Vagina (tissue), 2 donors: ENCODE measurements at regions not wholly inside any gene's neighbourhood (a gene's known extent, or its start where the extent isn't known, plus 50 kb on each side); places are given as distances from the start of the nearest gene placed in this dataset.
A peak's percentile ranks its signal among the peaks of the same experiment; 100 is the strongest.
"Not testable (repeated sequence)": the region's sequence is repeated elsewhere in the genome, so short reads cannot be mapped to it uniquely, and the experiment has no call there.

Experiments used
- DNase-seq, 2 donors: peaks; one replicate each; pipeline ENCODE4 v3.0.0-alpha.2; 2017; ENCODE audit errors: extremely low spot score in 2 of 2
- H3K27ac ChIP-seq: fragments of 200-600 bp; sonication (generic); one replicate; pipeline ENCODE4 v1.5.1; 2019
- H3K27me3 ChIP-seq: fragments of 200-600 bp; sonication (generic); one replicate; pipeline ENCODE4 v1.5.1; 2019
- H3K36me3 ChIP-seq, 2 donors: fragments of 200-600 bp; sonication (generic); one replicate each; pipeline ENCODE4 v1.5.1; 2017 to 2019
- H3K4me1 ChIP-seq: fragments of 200-600 bp; sonication (generic); one replicate; pipeline ENCODE4 v1.5.1; 2019
- H3K4me3 ChIP-seq, 2 donors: fragments of 200-600 bp; sonication (generic); 1 replicate in 1 of 2; 2 replicates in 1 of 2; pipeline ENCODE4 v1.5.1; 2016 to 2019
- H3K9me3 ChIP-seq: fragments of 200-600 bp; sonication (generic); one replicate; pipeline ENCODE4 v1.5.1; 2019
- CTCF ChIP-seq, 3 experiments: fragments of 450-650 bp in 2 of 3; fragments of 200-600 bp in 1 of 3; sonication (generic) in 1 of 3; IDR thresholded peaks; one replicate each; pipeline ENCODE4 v1.5.1; 2017 to 2019; ENCODE audit warnings: antibody characterized with exemption in 3 of 3, mild to moderate bottlenecking in 2 of 3, moderate library complexity in 2 of 3
- POLR2A ChIP-seq, 2 donors: fragments of 450-650 bp; IDR thresholded peaks; one replicate each; pipeline ENCODE4 v1.6.1; 2017; ENCODE audit warnings: antibody characterized with exemption in 2 of 2, mild to moderate bottlenecking in 2 of 2, moderate library complexity in 2 of 2
- POLR2AphosphoS5 ChIP-seq, 2 donors: sonication (generic); formaldehyde crosslinking; IDR thresholded peaks; one replicate each; pipeline ENCODE4 v1.9.0; 2017; ENCODE audit warnings: antibody characterized with exemption in 2 of 2, mild to moderate bottlenecking in 2 of 2, low read depth in 1 of 2; ENCODE audit not compliant: insufficient read depth in 1 of 2
- intact Hi-C: fragments of 100-400 bp; cut with DNase I; formaldehyde crosslinking; loops from one replicate; pipeline ENCODE4 v1.15.1; 2023

- H3K36me3 ChIP-seq, result no peaks in the 10 kb centered on the region
- intact Hi-C loops, result no loop called here
- no peaks in the 10 kb centered on the region for H3K27me3 ChIP-seq
- no peak for TF ChIP-seq POLR2A (IDR thresholded peaks at IDR 0.05)
- no peak for TF ChIP-seq POLR2AphosphoS5 (IDR thresholded peaks at IDR 0.05; ENCODE audit: insufficient read depth in 1 of 2, low read depth in 1 of 2)
- no peak for TF ChIP-seq CTCF (IDR thresholded peaks at IDR 0.05)
- no peak overlapping the region for H3K27ac ChIP-seq
- no peaks in the 10 kb centered on the region for H3K4me1 ChIP-seq
- no peak for DNase-seq
- H3K4me3 ChIP-seq, result no peak overlapping the region
- no peaks in the 10 kb centered on the region for H3K9me3 ChIP-seq
Measured at GRCh38 chrX:47302396-47302795, 68.0 kb upstream of the ZNF157 start.

- H3K36me3 ChIP-seq, H3K27ac ChIP-seq, H3K9me3 ChIP-seq, H3K4me1 ChIP-seq, DNase-seq, H3K4me3 ChIP-seq, H3K27me3 ChIP-seq, intact Hi-C loops: not testable (repeated sequence)
Measured at GRCh38 chrX:47306471-47307023, 63.8 kb upstream of the ZNF157 start.

- no peaks in the 10 kb centered on the region for H3K27me3 ChIP-seq
- DNase-seq, result no peak
Measured at GRCh38 chrX:47311932-47312774, 58.2 kb upstream of the ZNF157 start.

GRCh38 chrX:47313056-47313455 lies 57.3 kb upstream of the ZNF157 start:
- no peaks in the 10 kb centered on the region for H3K27me3 ChIP-seq
- TF ChIP-seq CTCF (IDR thresholded peaks at IDR 0.05) (no peak), POLR2AphosphoS5 (IDR thresholded peaks at IDR 0.05; ENCODE audit: insufficient read depth in 1 of 2, low read depth in 1 of 2) (no peak), POLR2A (IDR thresholded peaks at IDR 0.05) (no peak)

More at GRCh38 chrX:47311932-47312774, 58.2 kb upstream of the ZNF157 start:
- intact Hi-C loops, result no loop called here
- no peaks in the 10 kb centered on the region for H3K36me3 ChIP-seq
- H3K4me3 ChIP-seq, result no peak overlapping the region
- H3K9me3 ChIP-seq, result no peaks in the 10 kb centered on the region
- no peak overlapping the region for H3K27ac ChIP-seq
- TF ChIP-seq CTCF (IDR thresholded peaks at IDR 0.05) (peak in 1 of 3 experiments; percentile 14), POLR2AphosphoS5 (IDR thresholded peaks at IDR 0.05; ENCODE audit: insufficient read depth in 1 of 2, low read depth in 1 of 2) (no peak)
- H3K4me1 ChIP-seq, result no peaks in the 10 kb centered on the region

GRCh38 chrX:47316276-47317025 lies 53.9 kb upstream of the ZNF157 start:
- TF ChIP-seq POLR2A (IDR thresholded peaks at IDR 0.05), result no peak
- TF ChIP-seq POLR2AphosphoS5 (IDR thresholded peaks at IDR 0.05; ENCODE audit: insufficient read depth in 1 of 2, low read depth in 1 of 2), result no peak
- no peak for TF ChIP-seq CTCF (IDR thresholded peaks at IDR 0.05)
- Histone ChIP-seq H3K4me3 (no peak overlapping the region), H3K4me1 (no peaks in the 10 kb centered on the region), H3K27me3 (no peaks in the 10 kb centered on the region), H3K27ac (no peak overlapping the region), H3K36me3 (no peaks in the 10 kb centered on the region), H3K9me3 (no peaks in the 10 kb centered on the region)
- intact Hi-C loops, result no loop called here
- DNase-seq, result no peak

More at GRCh38 chrX:47313056-47313455, 57.3 kb upstream of the ZNF157 start:
- no peak for DNase-seq
- Histone ChIP-seq H3K27ac (no peak overlapping the region), H3K9me3 (no peaks in the 10 kb centered on the region), H3K4me3 (no peak overlapping the region), H3K4me1 (no peaks in the 10 kb centered on the region), H3K36me3 (no peaks in the 10 kb centered on the region)
- intact Hi-C loops, result no loop called here
